ENCODE measurements at regions not wholly inside any gene's neighbourhood (a gene's known extent, or its start where the extent isn't known, plus 50 kb on each side); places are given as distances from the start of the nearest gene placed in this dataset.

GRCh38 chr11:64461081-64461480 lies 94.7 kb upstream of the SLC22A11 start:
- no TSS peak for BruUV-seq (replicated peaks)
- peaks cover under 1% of the 10 kb centered on the region; the same call in 1 of the 2 replicates for H3K9me3 ChIP-seq (ENCODE audit: control insufficient read depth, insufficient read depth, low read length)
- no CpG with 5 or more reads among the region's 3 CpGs for WGBS, 2 experiments (ENCODE audit: extremely low coverage in 2 of 2, insufficient read length in 1 of 2)
- no peak overlapping the region for H2BK20ac ChIP-seq (ENCODE audit: low read depth, low read length)
- no peak overlapping the region for H4K8ac ChIP-seq (ENCODE audit: low read depth in 2 of 2, low read length in 2 of 2)
- H4K91ac ChIP-seq (ENCODE audit: insufficient read depth, low read depth, low read length): no peak overlapping the region
- no peak overlapping the region for H2AK9ac ChIP-seq (replicated peaks; ENCODE audit: low read depth, low read length, poor library complexity)
- intact Hi-C loops (cut with micrococcal nuclease): no loop called here
- H3K27me3 ChIP-seq (ENCODE audit: control insufficient read depth, insufficient read depth, low read length): peaks cover 18% of the 10 kb centered on the region
- no peak overlapping the region for H2BK5ac ChIP-seq (ENCODE audit: low read depth, low read length, poor library complexity, severe bottlenecking)
- ChIA-PET POLR2A (ENCODE audit: unreplicated experiment) (no interaction called here), CTCF (no interaction called here)
- H2BK15ac ChIP-seq (ENCODE audit: low read depth, low read length): no peak overlapping the region
- H4K5ac ChIP-seq (ENCODE audit: low read depth, low read length): no peak overlapping the region
- dilution Hi-C loops (cut with HindIII; ENCODE audit: low sequenced_read_pairs, unreplicated experiment): no loop called here
- H2BK120ac ChIP-seq (ENCODE audit: low read depth, low read length): no peak overlapping the region
- H3K14ac ChIP-seq (replicated peaks; ENCODE audit: low read depth, low read length): no peak overlapping the region
- no peak overlapping the region for H3K18ac ChIP-seq (ENCODE audit: low read depth, low read length)
- H3K4me2 ChIP-seq (ENCODE audit: low read depth, low read length): no peak overlapping the region
- in situ Hi-C loops (cut with MboI; ENCODE audit: low sequenced_read_pairs): no loop called here
- no peaks in the 10 kb centered on the region for H3K4me1 ChIP-seq (ENCODE audit: control insufficient read depth, insufficient read depth, low read length)
- no peak overlapping the region for H3K4ac ChIP-seq (ENCODE audit: low read depth, low read length)
- no peaks in the 10 kb centered on the region for H4K20me1 ChIP-seq (ENCODE audit: insufficient read depth, low read length)
- DNase-seq (no peak), ATAC-seq (ENCODE audit: low read depth) (no peak)
- no peaks in the 10 kb centered on the region for H3K36me3 ChIP-seq (ENCODE audit: control insufficient read depth, insufficient read depth, low read length)
- no peak overlapping the region for H2AFZ ChIP-seq (replicated peaks; ENCODE audit: low read length, poor library complexity)
- H3K23ac ChIP-seq (ENCODE audit: low read depth, low read length): no peak overlapping the region
- no peak for TF ChIP-seq CEBPB (IDR thresholded peaks at IDR 0.05; ENCODE audit: low read depth, low read length)
- no peak for TF ChIP-seq FOS (IDR thresholded peaks at IDR 0.05; ENCODE audit: low read depth, low read length)
- no peak for TF ChIP-seq MAFK (IDR thresholded peaks at IDR 0.05; ENCODE audit: low read depth, low read length)
- TF ChIP-seq NFE2L2 (IDR thresholded peaks at IDR 0.05; ENCODE audit: low read depth, low read length): no peak
- no peak for TF ChIP-seq CHD1 (IDR thresholded peaks at IDR 0.05; ENCODE audit: low read depth, low read length)
- no peak for TF ChIP-seq SMC3 (IDR thresholded peaks at IDR 0.05; ENCODE audit: low read depth, low read length)
- no peak overlapping the region for H2AK5ac ChIP-seq (ENCODE audit: low read depth, low read length)
- no peak overlapping the region for H3K56ac ChIP-seq (ENCODE audit: extremely low read depth, insufficient read depth, low read length)
- no peaks in the 10 kb centered on the region for H3K9me1 ChIP-seq (ENCODE audit: insufficient read depth, low read length)
- no peak overlapping the region for H3K27ac ChIP-seq (ENCODE audit: insufficient read depth, low read length)
- H3K4me3 ChIP-seq (ENCODE audit: insufficient read depth, low read depth, low read length): no peak overlapping the region
- H3K9ac ChIP-seq (ENCODE audit: low read depth, low read length): no peak overlapping the region
- no peaks in the 10 kb centered on the region for H3K79me1 ChIP-seq (ENCODE audit: low read depth in 1 of 2, low read length in 2 of 2)
